ENCODE measurements at regions not wholly inside any gene's neighbourhood (a gene's known extent, or its start where the extent isn't known, plus 50 kb on each side); places are given as distances from the start of the nearest gene placed in this dataset.
"Not testable (repeated sequence)": the region's sequence is repeated elsewhere in the genome, so short reads cannot be mapped to it uniquely, and the experiment has no call there.

- no peak for DNase-seq
These were observed 57.3 kb upstream of the NOVA1 start for GRCh38 chr14:26655128-26655527.

DNA sequence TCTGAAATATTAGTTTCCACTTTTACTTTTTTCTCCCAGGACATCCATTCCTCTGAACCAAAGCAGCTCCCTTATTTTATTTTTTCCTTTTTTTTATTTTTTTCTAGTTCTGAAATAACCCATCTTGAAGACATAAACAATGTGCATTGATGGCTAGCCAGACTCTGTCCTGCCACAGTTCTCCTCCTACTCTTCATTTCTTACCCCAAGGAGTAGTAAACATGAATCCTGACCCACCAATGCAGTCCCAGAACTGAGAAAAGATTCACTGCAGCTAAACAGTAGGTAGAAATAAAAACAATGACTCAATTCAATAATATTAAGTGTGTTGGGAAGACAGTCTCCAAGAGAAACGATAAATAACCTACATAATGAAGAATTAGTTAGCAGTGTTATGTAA is 65.7 kb upstream of the NOVA1 start:
- no peak for DNase-seq

DNA sequence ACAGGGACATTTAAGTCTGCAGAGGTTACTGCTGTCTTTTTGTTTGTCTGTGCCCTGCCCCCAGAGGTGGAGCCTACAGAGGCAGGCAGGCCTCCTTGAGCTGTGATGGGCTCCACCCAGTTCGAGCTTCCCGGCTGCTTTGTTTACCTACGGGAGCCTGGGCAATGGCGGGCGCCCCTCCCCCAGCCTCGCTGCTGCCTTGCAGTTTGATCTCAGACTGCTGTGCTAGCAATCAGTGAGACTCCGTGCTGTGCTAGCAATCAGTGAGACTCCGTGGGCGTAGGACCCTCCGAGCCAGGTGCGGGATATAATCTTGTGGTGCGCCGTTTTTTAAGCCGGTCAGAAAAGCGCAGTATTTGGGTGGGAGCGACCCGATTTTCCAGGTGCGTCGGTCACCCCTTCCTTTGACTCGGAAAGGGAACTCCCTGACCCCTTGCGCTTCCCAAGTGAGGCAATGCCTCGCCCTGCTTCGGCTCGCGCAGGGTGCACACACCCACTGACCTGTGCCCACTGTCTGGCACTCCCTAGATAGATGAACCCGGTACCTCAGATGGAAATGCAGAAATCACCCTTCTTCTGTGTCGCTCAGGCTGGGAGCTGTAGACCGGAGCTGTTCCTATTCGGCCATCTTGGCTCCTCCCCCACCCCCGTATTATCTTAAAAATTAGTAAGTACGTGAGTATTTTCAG is 81.0 kb upstream of the NOVA1 start:
- not testable (repeated sequence) for DNase-seq

- DNase-seq: no peak
These were observed 87.6 kb upstream of the NOVA1 start for GRCh38 chr14:26685401-26685800.

DNA sequence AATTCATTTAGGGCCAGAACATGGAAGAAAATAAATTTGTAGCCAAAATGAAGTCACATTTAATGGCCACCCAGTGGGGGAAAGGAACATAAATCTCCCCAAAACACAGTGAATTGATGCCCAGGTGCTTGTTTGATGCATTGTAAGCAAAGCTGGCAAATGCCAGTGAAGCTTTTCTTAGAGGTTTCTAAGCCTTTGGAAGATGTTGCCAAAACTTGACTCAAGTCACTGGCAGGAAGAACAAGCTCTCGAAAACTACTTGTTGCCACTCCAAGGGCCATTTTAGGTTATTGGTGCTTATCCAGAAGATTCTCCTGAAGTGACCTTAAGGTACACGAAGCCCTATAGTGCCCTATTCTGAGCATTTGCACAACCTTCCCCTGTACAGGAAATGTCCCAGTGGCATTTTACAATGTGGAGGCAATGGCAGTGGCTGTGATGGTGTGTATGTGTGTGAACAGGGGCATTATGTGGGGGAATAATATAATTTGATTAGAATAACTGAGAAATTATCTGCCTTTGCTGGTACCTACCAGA is 89.5 kb upstream of the NOVA1 start:
- no peak for DNase-seq

DNA sequence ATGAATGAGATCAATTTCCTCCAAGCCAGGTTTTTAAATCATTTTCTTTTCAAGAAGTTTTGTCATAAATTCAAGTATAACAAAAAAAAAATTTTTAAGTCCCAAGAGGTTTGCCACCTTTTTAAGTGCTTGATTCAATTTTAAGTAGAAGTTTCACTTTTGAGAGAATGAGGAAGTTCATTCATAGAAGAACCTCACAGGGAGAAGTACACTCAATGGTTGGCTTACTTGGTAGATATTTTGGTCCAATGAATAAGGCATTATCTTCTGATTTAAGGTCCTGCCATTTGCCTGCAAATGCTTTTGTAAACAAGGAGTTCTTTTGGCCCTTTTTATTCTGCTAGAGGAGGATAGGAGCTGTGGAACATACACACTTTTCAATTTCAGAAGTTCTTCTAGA is 96.7 kb upstream of the NOVA1 start:
- DNase-seq: no peak

DNA sequence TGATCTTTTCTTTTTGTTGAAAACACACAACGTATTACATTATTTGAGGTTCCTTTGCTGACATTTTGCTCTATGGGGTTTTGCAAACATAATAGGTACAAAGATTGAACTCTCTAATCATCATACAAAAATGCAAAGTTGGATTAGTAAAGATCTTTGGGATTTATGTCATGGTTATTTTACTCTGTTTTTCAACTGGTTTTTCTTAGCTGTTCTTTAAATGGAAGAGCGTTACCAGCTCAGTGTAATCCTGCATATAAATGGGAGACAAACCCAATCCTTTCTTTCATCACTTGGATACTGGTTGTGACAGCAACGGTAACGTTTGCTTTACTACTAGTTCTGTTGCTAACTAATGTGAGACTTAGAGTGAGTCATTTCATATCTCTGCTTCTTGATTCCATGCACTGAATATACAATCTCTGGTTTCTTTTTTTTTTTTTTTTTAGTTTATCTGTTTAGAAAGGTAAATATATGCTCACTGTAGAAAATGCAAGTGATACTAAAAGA is 104.9 kb upstream of the NOVA1 start:
- no peak for DNase-seq

DNA sequence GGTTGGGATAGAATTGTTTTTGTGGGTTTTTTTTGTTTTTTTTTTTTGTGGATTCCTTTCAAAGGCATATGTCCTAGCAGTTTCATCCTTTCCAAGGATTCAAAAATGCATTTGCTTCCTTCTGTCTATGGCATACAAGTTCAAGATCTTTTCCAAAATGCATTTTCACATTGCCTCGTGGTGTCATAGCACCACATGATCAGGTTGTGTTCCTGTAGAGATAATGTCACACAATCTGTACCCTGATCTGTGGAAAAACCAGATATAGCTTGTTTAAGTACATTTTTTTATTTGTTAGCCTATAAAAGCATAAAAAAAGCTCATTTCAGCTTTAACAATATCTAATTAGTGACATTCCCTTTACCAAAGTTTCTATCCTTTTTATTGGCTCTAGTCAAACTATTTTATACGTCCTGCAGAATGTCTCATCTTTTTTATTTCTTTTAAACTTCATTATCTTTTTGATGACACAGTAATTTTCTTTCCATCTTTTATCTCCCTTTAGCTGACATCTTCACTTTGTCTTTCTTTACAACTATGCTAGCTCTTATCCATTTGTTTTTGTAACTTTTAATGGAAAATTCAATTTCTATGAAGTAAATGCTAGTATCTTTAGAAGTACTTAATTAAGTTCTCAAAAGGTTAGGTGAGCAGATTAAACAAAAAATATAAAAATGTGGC is 106.0 kb upstream of the NOVA1 start:
- DNase-seq: no peak

GRCh38 chr14:26707234-26707633 is 109.4 kb upstream of the NOVA1 start:
- DNase-seq: no peak

DNA sequence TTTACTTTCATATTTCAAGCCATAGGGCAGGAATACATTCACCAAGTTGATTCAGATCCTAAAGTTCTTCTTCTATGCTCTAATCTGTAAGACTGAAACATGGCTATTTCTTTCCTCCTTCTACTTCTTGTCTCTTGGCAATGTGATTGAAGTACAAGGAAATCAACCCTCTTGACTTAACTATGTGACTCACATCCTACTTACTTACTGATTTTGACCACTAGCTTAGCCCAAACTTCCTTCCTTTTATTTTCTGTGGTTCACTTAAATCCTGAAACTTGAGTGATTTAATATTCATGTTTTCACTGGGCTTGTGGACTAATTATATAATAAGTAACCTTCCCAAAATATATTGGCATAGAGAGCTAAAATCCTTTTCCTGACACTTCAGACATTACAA is 111.2 kb upstream of the NOVA1 start:
- DNase-seq: no peak

- DNase-seq: no peak
These were observed 121.7 kb upstream of the NOVA1 start for GRCh38 chr14:26719514-26719913.

DNA sequence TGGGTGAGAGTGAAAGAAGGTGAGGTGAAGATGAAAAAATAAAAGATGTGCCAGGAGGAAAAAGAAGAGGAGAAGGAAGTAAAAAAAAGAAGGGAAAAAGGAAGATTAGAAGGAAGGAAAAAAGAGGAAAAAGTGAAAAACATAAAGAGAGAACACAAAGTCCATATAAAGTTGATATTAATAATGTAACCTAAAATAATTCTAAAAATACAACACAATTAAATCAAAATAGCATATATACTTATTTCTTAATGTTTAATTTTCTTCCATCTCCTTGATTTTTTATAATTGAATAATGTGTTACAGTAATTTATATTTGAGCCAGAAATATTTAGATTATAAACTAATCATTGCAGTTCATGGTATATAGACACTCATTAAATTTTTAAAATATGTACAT is 124.4 kb upstream of the NOVA1 start:
- no peak for DNase-seq

DNA sequence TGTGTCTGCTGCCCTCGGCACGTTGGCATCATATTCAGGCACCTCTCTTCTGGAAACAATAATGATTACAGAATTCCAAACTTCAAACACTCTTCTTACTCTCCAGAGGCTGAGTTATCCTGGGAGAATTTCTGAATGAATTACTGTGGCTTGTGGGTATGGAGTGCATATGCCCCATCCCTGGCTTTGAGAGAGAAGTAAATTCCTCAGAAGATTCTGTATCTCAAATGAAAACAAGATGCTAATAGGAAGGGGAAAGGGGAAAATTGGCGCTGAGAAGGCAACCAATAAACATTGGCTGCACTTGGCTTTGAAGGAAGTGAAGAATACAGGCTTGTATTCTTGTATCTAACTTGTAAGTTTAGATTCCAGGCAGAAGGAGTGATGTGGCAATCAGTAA is 132.0 kb upstream of the NOVA1 start:
- no peak for DNase-seq

- DNase-seq: no peak
These were observed 133.2 kb upstream of the NOVA1 start for GRCh38 chr14:26730929-26731618.

DNA sequence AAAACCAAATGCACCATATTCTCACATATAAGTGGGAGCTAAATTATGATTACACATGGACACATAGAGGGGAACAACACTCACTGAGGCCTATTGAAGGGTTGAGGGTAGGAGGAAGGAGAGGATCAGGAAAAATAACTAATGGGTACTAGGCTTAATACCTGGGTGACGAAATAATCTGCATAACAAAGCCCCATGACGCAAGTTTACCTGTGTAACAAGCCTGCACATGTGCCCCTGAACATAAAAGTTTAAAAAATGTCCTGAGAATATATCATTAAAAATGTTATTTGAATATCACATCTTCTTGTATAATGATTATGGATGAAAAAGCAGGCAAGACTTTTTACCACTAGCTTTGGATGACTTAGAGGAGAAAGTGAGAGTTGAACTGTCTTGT is 138.0 kb upstream of the NOVA1 start:
- DNase-seq: no peak

- DNase-seq: no peak
These were observed 140.7 kb upstream of the NOVA1 start for GRCh38 chr14:26738571-26738970.

- no peak for DNase-seq
These were observed 143.9 kb upstream of the NOVA1 start for GRCh38 chr14:26741711-26742212.

DNA sequence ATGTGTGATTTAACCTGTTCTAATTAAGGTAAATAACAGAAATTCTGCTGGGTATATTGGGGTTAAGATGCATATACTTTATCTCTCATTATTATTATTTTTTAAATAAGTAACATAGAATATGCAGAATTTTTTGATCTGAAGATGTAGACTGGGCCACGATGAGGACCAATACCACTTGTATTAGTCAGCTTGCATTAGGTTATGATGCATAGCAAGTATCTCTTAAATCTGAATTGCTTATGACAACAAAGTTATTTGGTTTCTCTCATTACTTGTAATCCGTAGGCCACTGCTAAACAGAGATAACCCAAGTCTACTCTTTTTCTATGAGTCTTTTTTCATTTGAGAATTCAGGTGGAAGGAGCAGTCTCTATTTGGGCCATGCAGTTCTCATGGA is 145.5 kb upstream of the NOVA1 start:
- no peak for DNase-seq

GRCh38 chr14:26744903-26745302 is 147.1 kb upstream of the NOVA1 start:
- DNase-seq: no peak

GRCh38 chr14:26761532-26761931 is 163.7 kb upstream of the NOVA1 start:
- no peak for DNase-seq

- no peak for DNase-seq
These were observed 167.5 kb upstream of the NOVA1 start for GRCh38 chr14:26765301-26765700.

DNA sequence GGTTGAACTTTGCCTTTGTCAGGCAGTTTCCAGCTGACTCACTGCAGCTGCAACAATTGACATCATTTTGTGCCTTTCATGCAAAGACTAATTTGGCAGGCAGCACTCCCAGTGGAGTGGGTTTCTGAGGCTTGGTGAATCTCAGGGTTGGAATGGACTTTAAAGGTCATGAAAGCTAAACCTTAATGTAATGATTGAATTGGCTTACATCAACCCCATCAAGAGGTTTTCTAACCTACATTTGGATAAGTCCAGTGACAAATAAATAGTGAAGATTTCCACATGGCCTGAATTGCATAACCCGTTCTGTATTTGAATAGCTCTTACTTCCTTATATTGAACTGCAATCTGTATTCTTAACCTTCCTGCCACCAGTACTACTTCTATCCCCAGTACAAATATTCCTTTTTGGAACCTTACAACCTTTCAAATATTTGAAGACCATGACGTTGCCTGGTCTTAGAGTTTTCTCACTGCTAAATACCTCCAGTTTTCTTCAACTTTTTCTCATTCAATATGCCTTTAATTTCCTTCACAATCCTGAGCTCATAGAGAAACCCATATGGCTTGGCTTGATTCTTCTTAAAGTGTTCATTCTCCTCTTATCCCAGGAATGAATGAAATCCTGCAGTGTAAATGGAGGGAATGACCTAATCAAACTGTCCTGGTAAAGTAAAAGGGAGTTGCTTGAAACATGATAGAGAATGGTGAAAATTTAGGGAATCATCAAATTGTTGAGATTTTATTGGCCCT is 168.1 kb upstream of the NOVA1 start:
- DNase-seq: no peak

- no peak for DNase-seq
These were observed 168.9 kb upstream of the NOVA1 start for GRCh38 chr14:26766726-26767125.
